ENCODE measurements at regions not wholly inside any gene's neighbourhood (a gene's known extent, or its start where the extent isn't known, plus 50 kb on each side); places are given as distances from the start of the nearest gene placed in this dataset.

- no peaks in the 10 kb centered on the region for H3K9me3 Mint-ChIP-seq (ENCODE audit: unreplicated experiment)
- no peaks in the 10 kb centered on the region for H3K4me1 ChIP-seq
- ChIA-PET CTCF (no interaction called here), POLR2A (no interaction called here)
- H3K36me3 ChIP-seq (ENCODE audit: control insufficient read depth, insufficient read depth, low read length) = no peaks in the 10 kb centered on the region
- no peak for DNase-seq
- H3K4me3 Mint-ChIP-seq (ENCODE audit: unreplicated experiment) = no peak overlapping the region
- no peak overlapping the region for H3K27ac Mint-ChIP-seq (ENCODE audit: unreplicated experiment)
- no peak overlapping the region for H3K4me3 ChIP-seq (ENCODE audit: low read depth, low read length)
- BruUV-seq (replicated peaks) = no TSS peak
- H3K9me3 ChIP-seq = no peaks in the 10 kb centered on the region
- H3K36me3 Mint-ChIP-seq (ENCODE audit: insufficient read depth, unreplicated experiment) = no peaks in the 10 kb centered on the region
- peaks cover 11% of the 10 kb centered on the region for H3K27me3 Mint-ChIP-seq (ENCODE audit: insufficient read depth, unreplicated experiment)
- no peaks in the 10 kb centered on the region for H3K27me3 ChIP-seq (replicated peaks; ENCODE audit: control insufficient read depth, insufficient read depth, low read length)
- H3K4me1 Mint-ChIP-seq (ENCODE audit: low read depth, unreplicated experiment) = no peaks in the 10 kb centered on the region
- intact Hi-C loops (cut with micrococcal nuclease; ENCODE audit: unreplicated experiment) = no loop called here
- TF ChIP-seq CTCF (IDR thresholded peaks at IDR 0.05; ENCODE audit: insufficient read depth in 1 of 2, low read depth in 1 of 2, low read length in 1 of 2, severe bottlenecking in 1 of 2, unreplicated experiment in 1 of 2) = no peak
These were observed 549.7 kb upstream of the TENM3 start for GRCh38 chr4:181693517-181693916.

GRCh38 chr4:181698221-181698620 lies 545.0 kb upstream of the TENM3 start:
- Mint-ChIP-seq H3K9me3 (ENCODE audit: unreplicated experiment) (no peaks in the 10 kb centered on the region), H3K4me3 (ENCODE audit: unreplicated experiment) (no peak overlapping the region), H3K27ac (ENCODE audit: unreplicated experiment) (no peak overlapping the region), H3K27me3 (ENCODE audit: insufficient read depth, unreplicated experiment) (peaks cover 11% of the 10 kb centered on the region), H3K36me3 (ENCODE audit: insufficient read depth, unreplicated experiment) (no peaks in the 10 kb centered on the region), H3K4me1 (ENCODE audit: low read depth, unreplicated experiment) (no peaks in the 10 kb centered on the region)
- TF ChIP-seq CTCF (IDR thresholded peaks at IDR 0.05; ENCODE audit: insufficient read depth in 1 of 2, low read depth in 1 of 2, low read length in 1 of 2, severe bottlenecking in 1 of 2, unreplicated experiment in 1 of 2) = no peak
- ChIA-PET POLR2A (no interaction called here), CTCF (no interaction called here)
- no peaks in the 10 kb centered on the region for H3K9me3 ChIP-seq
- no peaks in the 10 kb centered on the region for H3K4me1 ChIP-seq
- intact Hi-C loops (cut with micrococcal nuclease; ENCODE audit: unreplicated experiment) = no loop called here
- H3K36me3 ChIP-seq (ENCODE audit: control insufficient read depth, insufficient read depth, low read length) = no peaks in the 10 kb centered on the region
- no TSS peak for BruUV-seq (replicated peaks)
- DNase-seq = no peak
- no peaks in the 10 kb centered on the region; the same call in 1 of the 2 replicates for H3K27me3 ChIP-seq (replicated peaks; ENCODE audit: control insufficient read depth, insufficient read depth, low read length)
- no peak overlapping the region for H3K4me3 ChIP-seq (ENCODE audit: low read depth, low read length)

GRCh38 chr4:181701214-181701613 lies 542.0 kb upstream of the TENM3 start:
- intact Hi-C loops (cut with micrococcal nuclease; ENCODE audit: unreplicated experiment) = no loop called here
- Histone ChIP-seq H3K36me3 (ENCODE audit: control insufficient read depth, insufficient read depth, low read length) (no peaks in the 10 kb centered on the region), H3K9me3 (no peaks in the 10 kb centered on the region), H3K4me1 (no peaks in the 10 kb centered on the region), H3K4me3 (ENCODE audit: low read depth, low read length) (no peak overlapping the region), H3K27me3 (replicated peaks; ENCODE audit: control insufficient read depth, insufficient read depth, low read length) (no peaks in the 10 kb centered on the region; the same call in 1 of the 2 replicates)
- no peaks in the 10 kb centered on the region for H3K4me1 Mint-ChIP-seq (ENCODE audit: low read depth, unreplicated experiment)
- DNase-seq = no peak
- H3K9me3 Mint-ChIP-seq (ENCODE audit: unreplicated experiment) = no peaks in the 10 kb centered on the region
- no peak overlapping the region for H3K4me3 Mint-ChIP-seq (ENCODE audit: unreplicated experiment)
- CTCF ChIA-PET = no interaction called here
- H3K27me3 Mint-ChIP-seq (ENCODE audit: insufficient read depth, unreplicated experiment) = peaks cover 17% of the 10 kb centered on the region
- no peaks in the 10 kb centered on the region for H3K36me3 Mint-ChIP-seq (ENCODE audit: insufficient read depth, unreplicated experiment)
- POLR2A ChIA-PET = no interaction called here
- H3K27ac Mint-ChIP-seq (ENCODE audit: unreplicated experiment) = no peak overlapping the region
- no peak for TF ChIP-seq CTCF (IDR thresholded peaks at IDR 0.05; ENCODE audit: insufficient read depth in 1 of 2, low read depth in 1 of 2, low read length in 1 of 2, severe bottlenecking in 1 of 2, unreplicated experiment in 1 of 2)
- no TSS peak for BruUV-seq (replicated peaks)

Data from Caco-2 (cell line).